Gastroesophageal sphincter (tissue), 3 donors: ENCODE measurements at regions not wholly inside any gene's neighbourhood (a gene's known extent, or its start where the extent isn't known, plus 50 kb on each side); places are given as distances from the start of the nearest gene placed in this dataset.

Source experiments
- POLR2A ChIP-seq, 2 donors: fragments of 450-650 bp; IDR thresholded peaks; one replicate each; pipeline ENCODE4 v1.6.1; 2017; ENCODE audit warnings: antibody characterized with exemption in 2 of 2, mild to moderate bottlenecking in 2 of 2, moderate library complexity in 1 of 2
- TF ChIP-seq, protein P1 (sequence below), 4 experiments: fragments of 200-600 bp in 2 of 4; fragments of 450-650 bp in 2 of 4; sonication (generic) in 1 of 4; IDR thresholded peaks; one replicate each; pipeline ENCODE4 v1.5.1; 2017 to 2019; ENCODE audit warnings: antibody characterized with exemption in 4 of 4, mild to moderate bottlenecking in 2 of 4, moderate library complexity in 2 of 4

DNA sequence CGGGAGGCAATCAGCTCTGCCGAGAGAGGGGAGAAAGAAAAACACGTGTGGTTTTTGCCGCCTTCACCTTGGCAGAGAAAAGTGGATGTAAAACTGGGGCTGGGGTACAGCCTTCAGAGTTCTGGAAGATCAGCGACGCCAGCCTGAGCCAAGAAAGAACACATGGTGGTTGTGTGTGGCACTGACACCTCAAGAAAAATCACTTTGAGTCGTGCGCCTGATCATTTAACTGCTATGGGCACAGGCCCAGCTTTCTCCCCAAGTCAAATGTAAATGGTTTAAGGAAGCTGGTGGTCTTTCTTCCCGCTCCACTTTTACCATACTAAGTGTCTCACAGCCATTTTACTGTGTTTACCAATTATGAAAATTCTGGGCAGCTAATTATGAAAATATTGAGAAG lies 461.8 kb upstream of the SOX9 start:
- no peak for TF ChIP-seq POLR2A (IDR thresholded peaks at IDR 0.05)
- TF ChIP-seq, protein P1, sequence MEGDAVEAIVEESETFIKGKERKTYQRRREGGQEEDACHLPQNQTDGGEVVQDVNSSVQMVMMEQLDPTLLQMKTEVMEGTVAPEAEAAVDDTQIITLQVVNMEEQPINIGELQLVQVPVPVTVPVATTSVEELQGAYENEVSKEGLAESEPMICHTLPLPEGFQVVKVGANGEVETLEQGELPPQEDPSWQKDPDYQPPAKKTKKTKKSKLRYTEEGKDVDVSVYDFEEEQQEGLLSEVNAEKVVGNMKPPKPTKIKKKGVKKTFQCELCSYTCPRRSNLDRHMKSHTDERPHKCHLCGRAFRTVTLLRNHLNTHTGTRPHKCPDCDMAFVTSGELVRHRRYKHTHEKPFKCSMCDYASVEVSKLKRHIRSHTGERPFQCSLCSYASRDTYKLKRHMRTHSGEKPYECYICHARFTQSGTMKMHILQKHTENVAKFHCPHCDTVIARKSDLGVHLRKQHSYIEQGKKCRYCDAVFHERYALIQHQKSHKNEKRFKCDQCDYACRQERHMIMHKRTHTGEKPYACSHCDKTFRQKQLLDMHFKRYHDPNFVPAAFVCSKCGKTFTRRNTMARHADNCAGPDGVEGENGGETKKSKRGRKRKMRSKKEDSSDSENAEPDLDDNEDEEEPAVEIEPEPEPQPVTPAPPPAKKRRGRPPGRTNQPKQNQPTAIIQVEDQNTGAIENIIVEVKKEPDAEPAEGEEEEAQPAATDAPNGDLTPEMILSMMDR (IDR thresholded peaks at IDR 0.05), result no peak
